Posterior vena cava (tissue), 2 donors: ENCODE measurements at regions not wholly inside any gene's neighbourhood (a gene's known extent, or its start where the extent isn't known, plus 50 kb on each side); places are given as distances from the start of the nearest gene placed in this dataset.
A peak's percentile ranks its signal among the peaks of the same experiment; 100 is the strongest.
"Not testable (repeated sequence)": the region's sequence is repeated elsewhere in the genome, so short reads cannot be mapped to it uniquely, and the experiment has no call there.

Source experiments
- DNase-seq: peaks from one replicate; pipeline ENCODE4 v3.0.0-alpha.2; 2020; ENCODE audit warnings: low spot score
- intact Hi-C, 2 donors: fragments of 100-400 bp; cut with DNase I; formaldehyde crosslinking; loops; one replicate each; pipeline versions ENCODE4 v1.14.1 to v1.14.2; 2022 to 2023
- donor health status: DM: yes; HTN: yes; CAD: no.
- donor health status: DM: yes; HTN: yes; CAD: no.

DNA sequence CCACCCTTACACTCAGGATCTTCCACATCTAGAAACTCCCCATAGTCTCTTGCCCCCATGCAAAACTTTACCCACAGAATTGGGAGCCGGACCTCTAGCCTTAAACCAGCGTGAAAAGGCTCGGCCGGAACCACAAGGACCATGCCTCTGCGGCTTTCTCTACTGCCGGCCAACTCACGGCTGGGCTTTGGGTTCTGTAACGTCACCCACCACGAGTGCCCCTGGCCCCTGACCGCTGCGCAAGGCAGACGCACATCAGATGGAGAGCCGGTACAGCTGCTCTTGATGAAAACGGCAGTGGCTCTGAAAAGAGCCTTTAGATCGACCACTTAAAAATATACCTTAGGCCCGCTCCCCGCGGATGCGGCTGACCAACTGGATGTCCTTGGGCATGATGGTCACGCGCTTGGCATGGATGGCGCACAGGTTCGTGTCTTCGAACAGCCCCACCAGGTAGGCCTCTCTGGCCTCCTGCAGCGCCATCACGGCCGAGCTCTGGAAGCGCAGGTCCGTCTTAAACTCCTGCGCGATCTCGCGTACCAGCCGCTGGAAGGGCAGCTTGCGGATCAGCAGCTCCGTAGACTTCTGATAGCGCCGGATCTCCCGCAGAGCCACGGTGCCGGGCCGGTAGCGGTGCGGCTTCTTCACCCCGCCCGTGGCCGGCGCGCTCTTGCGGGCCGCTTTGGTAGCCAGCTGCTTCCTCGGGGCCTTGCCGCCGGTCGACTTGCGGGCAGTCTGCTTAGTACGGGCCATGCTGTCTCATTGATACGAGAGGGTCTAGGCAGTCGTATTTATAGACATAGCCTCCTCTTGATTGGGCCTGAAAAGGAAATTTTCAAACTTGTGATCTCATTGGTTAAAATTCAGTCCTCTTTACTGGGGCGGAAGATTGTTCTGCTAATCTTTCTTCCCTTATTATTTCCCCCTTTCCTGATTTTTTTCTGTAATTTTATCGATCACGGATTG, 66.3 kb downstream of the FAM72C start:
- intact Hi-C loops = not testable (repeated sequence)
- DNase-seq = peak; percentile 88

GRCh38 chr1:143904622-143904979, 67.2 kb downstream of the FAM72C start:
- DNase-seq, intact Hi-C loops: not testable (repeated sequence)

GRCh38 chr1:143903899-143904621, 67.7 kb downstream of the FAM72C start:
- DNase-seq = peak; percentile 84

DNA sequence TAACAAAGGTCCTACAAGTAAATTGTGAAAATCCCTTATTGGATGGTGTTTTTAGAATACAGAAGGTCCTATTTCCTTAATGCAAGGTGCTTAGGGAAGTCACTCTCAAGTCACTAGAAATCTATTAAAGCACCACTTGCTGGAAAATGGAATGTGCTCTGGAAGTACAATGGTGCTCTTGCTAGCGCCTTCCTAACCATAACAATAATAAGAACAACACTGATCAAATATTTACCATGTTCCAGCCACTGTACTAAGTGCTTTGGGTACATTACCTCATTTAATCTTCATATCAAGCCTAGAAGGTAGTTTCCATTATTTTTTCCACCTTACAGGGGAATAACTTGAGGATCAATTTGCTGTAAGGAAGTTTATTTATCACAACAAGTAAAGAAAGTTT, 75.4 kb downstream of the FAM72C start:
- intact Hi-C loops, DNase-seq: not testable (repeated sequence)

More at GRCh38 chr1:143903899-143904621, 67.7 kb downstream of the FAM72C start:
- intact Hi-C loops = not testable (repeated sequence)

GRCh38 chr1:143884932-143885574, 86.7 kb downstream of the FAM72C start:
- DNase-seq = peak; percentile 93
- intact Hi-C loops = not testable (repeated sequence)

GRCh38 chr1:143884532-143884931, 87.3 kb downstream of the FAM72C start:
- DNase-seq = peak; percentile 82
- intact Hi-C loops = not testable (repeated sequence)

DNA sequence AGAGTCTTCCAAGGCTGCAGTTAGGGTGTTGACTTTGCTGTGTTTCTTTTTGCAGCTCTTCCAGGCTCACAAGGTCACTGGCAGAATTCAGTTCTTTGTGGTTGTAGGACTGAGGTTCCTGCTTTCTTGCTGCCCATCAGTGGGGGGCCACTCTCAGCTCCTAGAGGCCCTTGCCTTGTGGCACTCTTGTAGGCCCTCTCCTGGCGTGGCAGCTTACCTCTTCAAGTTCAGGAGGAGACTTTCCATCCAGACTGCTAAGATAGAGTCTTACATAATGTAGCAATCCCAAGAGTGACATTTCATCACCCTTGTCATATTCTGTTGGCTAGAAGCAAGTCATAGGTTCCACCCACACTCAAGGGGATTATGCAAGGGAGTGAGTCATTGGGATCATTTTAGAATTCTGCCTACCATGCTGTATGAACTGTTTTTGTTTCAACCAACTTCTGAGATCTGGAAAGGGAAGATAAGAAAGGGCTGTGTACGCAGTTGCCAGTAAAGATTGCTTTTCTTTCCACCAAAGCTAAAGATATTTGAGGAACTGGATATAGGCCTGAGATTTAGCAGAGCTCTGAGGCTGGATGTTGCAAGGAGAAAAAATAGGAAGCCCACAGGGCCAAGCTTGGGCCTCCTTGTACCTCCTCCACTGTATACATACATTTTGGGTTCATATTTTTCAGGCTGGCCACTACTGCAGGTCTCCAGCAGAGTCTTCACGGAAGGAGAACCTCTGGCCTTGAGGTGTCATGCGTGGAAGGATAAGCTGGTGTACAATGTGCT, 91.8 kb downstream of the FAM72C start:
- peak; percentile 64 for DNase-seq
- intact Hi-C loops = not testable (repeated sequence)

DNA sequence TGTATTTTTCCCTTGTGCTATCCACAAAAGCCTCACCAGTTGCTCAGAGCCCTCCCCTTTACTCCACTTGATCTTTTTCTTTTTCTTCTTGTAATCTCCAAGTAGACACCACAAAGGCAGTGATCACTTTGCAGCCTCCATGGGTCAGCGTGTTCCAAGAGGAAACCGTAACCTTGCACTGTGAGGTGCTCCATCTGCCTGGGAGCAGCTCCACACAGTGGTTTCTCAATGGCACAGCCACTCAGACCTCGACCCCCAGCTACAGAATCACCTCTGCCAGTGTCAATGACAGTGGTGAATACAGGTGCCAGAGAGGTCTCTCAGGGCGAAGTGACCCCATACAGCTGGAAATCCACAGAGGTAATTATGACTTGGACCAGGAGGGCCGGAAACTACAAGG, 95.8 kb downstream of the FAM72C start:
- intact Hi-C loops = not testable (repeated sequence)

GRCh38 chr1:143874625-143875024, 97.2 kb downstream of the FAM72C start:
- DNase-seq, intact Hi-C loops: not testable (repeated sequence)

More for the DNA sequence above, 95.8 kb downstream of the FAM72C start:
- DNase-seq = not testable (repeated sequence)

GRCh38 chr1:143873650-143874049, 98.1 kb downstream of the FAM72C start:
- intact Hi-C loops, DNase-seq: not testable (repeated sequence)

GRCh38 chr1:143870388-143870787, 101.4 kb downstream of the FAM72C start:
- DNase-seq, intact Hi-C loops: not testable (repeated sequence)

GRCh38 chr1:143867590-143868220, 104.1 kb downstream of the FAM72C start:
- DNase-seq, intact Hi-C loops: not testable (repeated sequence)

- DNase-seq, intact Hi-C loops: not testable (repeated sequence)
Observed at GRCh38 chr1:143863901-143864520, 107.8 kb downstream of the FAM72C start.

DNA sequence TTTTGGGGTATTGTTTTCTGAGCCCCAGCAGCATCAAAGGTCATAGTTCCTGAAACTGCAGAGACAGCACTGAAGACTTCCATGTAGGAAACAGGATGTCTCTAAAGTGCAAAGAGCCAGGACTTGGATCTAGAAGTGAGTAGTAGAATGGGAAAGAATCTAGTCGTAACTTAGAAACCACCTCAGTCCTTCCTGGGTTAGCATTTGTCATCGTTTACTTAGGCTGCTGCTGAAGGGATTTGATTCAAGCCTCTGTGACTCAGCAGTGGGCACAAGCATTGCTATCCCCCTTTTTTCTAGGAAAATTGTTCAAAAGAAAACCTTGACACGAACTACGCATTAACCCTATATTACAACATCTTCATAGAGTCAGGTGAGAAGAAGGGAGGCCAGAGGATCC, 109.1 kb downstream of the FAM72C start:
- DNase-seq, intact Hi-C loops: not testable (repeated sequence)

DNA sequence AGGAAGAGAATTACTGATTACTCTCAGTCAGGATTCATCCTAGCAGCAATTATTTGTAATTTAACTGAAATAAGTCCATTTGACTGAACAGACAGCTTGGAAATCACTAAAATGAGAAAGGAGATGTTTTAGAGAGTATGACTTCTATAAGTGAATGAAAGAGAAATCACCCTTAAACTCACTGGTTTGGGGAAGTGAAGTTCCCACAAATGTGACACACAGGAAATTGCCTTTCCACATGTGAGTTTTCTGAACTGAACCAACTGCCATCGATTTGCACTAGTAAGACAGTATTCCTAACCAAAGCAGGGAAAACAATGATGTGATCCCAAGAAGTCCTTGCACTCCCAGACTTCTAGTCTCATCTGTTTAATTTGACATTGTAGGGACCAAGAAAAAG, 110.5 kb downstream of the FAM72C start:
- intact Hi-C loops, DNase-seq: not testable (repeated sequence)

DNA sequence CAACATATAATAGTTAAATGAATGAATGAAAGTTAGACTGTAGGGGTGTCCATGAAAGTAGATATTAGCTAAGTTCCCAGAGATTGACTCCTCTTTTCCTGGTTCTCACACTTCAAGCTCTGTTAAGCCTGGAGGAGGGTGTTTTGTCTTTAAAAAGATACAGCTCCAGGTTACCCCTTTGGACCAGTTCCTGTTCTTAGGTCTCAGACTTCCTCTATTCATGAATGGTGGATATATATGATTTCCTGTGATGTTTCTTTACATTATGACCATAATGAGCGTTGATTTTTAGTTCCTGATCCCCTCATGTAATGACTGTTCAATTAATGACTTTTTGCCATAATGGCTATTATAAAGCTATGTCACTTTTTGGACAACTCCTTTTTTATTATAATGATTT, 115.9 kb downstream of the FAM72C start:
- DNase-seq, intact Hi-C loops: not testable (repeated sequence)

DNA sequence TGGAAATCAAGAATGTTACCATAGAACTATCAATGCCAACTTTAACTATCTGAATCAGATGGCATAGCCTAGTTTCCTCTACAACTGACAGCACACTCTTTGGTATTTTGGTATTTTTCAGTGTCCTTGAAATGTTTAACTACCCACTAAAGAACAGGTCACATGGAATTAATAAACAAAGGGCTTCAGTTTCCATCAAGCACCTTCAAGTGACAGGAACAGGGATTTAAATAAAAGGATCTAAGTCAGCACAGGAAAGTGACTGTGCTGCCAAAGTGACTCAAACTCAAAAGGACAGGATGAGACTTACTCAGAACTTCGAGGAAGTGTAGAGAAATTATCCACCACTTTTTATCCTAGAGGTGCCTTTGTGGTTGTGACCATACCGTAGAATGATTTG, 117.7 kb downstream of the FAM72C start:
- DNase-seq, intact Hi-C loops: not testable (repeated sequence)

DNA sequence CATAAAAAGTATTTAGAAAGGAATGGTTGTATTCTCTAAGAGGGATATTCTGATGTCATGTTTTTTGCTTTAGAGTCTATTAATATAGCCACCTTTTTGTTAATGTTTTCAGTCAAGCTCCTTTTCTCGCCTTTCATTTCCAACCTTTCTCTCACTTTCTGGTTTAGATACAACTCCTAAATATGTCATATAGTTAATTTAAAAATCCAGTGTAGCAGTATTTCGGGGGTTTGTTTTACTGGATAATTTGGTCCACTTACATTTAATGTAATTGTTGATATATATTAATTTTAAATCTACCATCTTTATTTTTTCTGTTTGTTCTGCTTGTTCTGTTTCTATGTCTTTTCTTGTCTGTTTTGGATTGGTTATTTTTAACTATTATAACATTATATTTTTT, 121.1 kb downstream of the FAM72C start:
- DNase-seq, intact Hi-C loops: not testable (repeated sequence)
